ENCODE measurements at regions not wholly inside any gene's neighbourhood (a gene's known extent, or its start where the extent isn't known, plus 50 kb on each side); places are given as distances from the start of the nearest gene placed in this dataset.

GRCh38 chr9:89843074-89843473 lies 238.3 kb downstream of the GADD45G start:
- no peaks in the 10 kb centered on the region for H3K27me3 ChIP-seq (ENCODE audit: control insufficient read depth in 1 of 2, insufficient read depth in 2 of 2, low read length in 2 of 2)

GRCh38 chr9:89843591-89843990 lies 238.8 kb downstream of the GADD45G start:
- peaks cover 0 to 4% of the 10 kb centered on the region in 2 donors for H3K4me1 ChIP-seq (ENCODE audit: control insufficient read depth in 2 of 2, insufficient read depth in 2 of 2, low read length in 1 of 2)
- no peaks in the 10 kb centered on the region for H3K9me3 ChIP-seq (ENCODE audit: control insufficient read depth in 2 of 2, insufficient read depth in 1 of 2, low read depth in 1 of 2, low read length in 1 of 2)
- H3K4me3 ChIP-seq (ENCODE audit: low read depth in 1 of 2, low read length in 2 of 2): no peak overlapping the region
- no peak overlapping the region for H3K27ac ChIP-seq (ENCODE audit: low read depth in 2 of 2, low read length in 1 of 2)
- 64 to 69% methylated on average over 3 of the region's 3 CpGs for WGBS, 2 donors
- no peaks in the 10 kb centered on the region for H3K36me3 ChIP-seq (ENCODE audit: control insufficient read depth in 2 of 2, insufficient read depth in 2 of 2, low read length in 1 of 2)
- no peaks in the 10 kb centered on the region for H3K27me3 ChIP-seq (ENCODE audit: control insufficient read depth in 1 of 2, insufficient read depth in 2 of 2, low read length in 2 of 2)

More at GRCh38 chr9:89843074-89843473, 238.3 kb downstream of the GADD45G start:
- Histone ChIP-seq H3K4me1 (ENCODE audit: control insufficient read depth in 2 of 2, insufficient read depth in 2 of 2, low read length in 1 of 2) (peaks cover 0 to 4% of the 10 kb centered on the region in 2 donors), H3K4me3 (ENCODE audit: low read depth in 1 of 2, low read length in 2 of 2) (no peak overlapping the region), H3K27ac (ENCODE audit: low read depth in 2 of 2, low read length in 1 of 2) (no peak overlapping the region), H3K9me3 (ENCODE audit: control insufficient read depth in 2 of 2, insufficient read depth in 1 of 2, low read depth in 1 of 2, low read length in 1 of 2) (no peaks in the 10 kb centered on the region), H3K36me3 (ENCODE audit: control insufficient read depth in 2 of 2, insufficient read depth in 2 of 2, low read length in 1 of 2) (no peaks in the 10 kb centered on the region)
- WGBS, 2 donors: 79 to 83% methylated on average over 5 of the region's 5 CpGs

GRCh38 chr9:89844075-89844474 lies 239.3 kb downstream of the GADD45G start:
- 92 to 93% methylated on average over 5 of the region's 5 CpGs for WGBS, 2 donors
- H3K27ac ChIP-seq (ENCODE audit: low read depth in 2 of 2, low read length in 1 of 2): no peak overlapping the region
- H3K9me3 ChIP-seq (ENCODE audit: control insufficient read depth in 2 of 2, insufficient read depth in 1 of 2, low read depth in 1 of 2, low read length in 1 of 2): no peaks in the 10 kb centered on the region
- H3K27me3 ChIP-seq (ENCODE audit: control insufficient read depth in 1 of 2, insufficient read depth in 2 of 2, low read length in 2 of 2): no peaks in the 10 kb centered on the region
- H3K36me3 ChIP-seq (ENCODE audit: control insufficient read depth in 2 of 2, insufficient read depth in 2 of 2, low read length in 1 of 2): no peaks in the 10 kb centered on the region
- no peak overlapping the region for H3K4me3 ChIP-seq (ENCODE audit: low read depth in 1 of 2, low read length in 2 of 2)
- H3K4me1 ChIP-seq (ENCODE audit: control insufficient read depth in 2 of 2, insufficient read depth in 2 of 2, low read length in 1 of 2): peaks cover 0 to 4% of the 10 kb centered on the region in 2 donors

- WGBS, 2 donors: 51 to 65% methylated on average over 6 of the region's 6 CpGs
- H3K36me3 ChIP-seq (ENCODE audit: control insufficient read depth in 2 of 2, insufficient read depth in 2 of 2, low read length in 1 of 2): no peaks in the 10 kb centered on the region
- no peaks in the 10 kb centered on the region for H3K27me3 ChIP-seq (ENCODE audit: control insufficient read depth in 1 of 2, insufficient read depth in 2 of 2, low read length in 2 of 2)
- peaks cover 0 to 4% of the 10 kb centered on the region in 2 donors for H3K4me1 ChIP-seq (ENCODE audit: control insufficient read depth in 2 of 2, insufficient read depth in 2 of 2, low read length in 1 of 2)
- no peak overlapping the region for H3K27ac ChIP-seq (ENCODE audit: low read depth in 2 of 2, low read length in 1 of 2)
- H3K4me3 ChIP-seq (ENCODE audit: low read depth in 1 of 2, low read length in 2 of 2): no peak overlapping the region
- H3K9me3 ChIP-seq (ENCODE audit: control insufficient read depth in 2 of 2, insufficient read depth in 1 of 2, low read depth in 1 of 2, low read length in 1 of 2): no peaks in the 10 kb centered on the region
These were observed 239.7 kb downstream of the GADD45G start for GRCh38 chr9:89844535-89844934.

- WGBS, 2 donors: 65 to 71% methylated on average over 3 of the region's 3 CpGs
- H3K36me3 ChIP-seq (ENCODE audit: control insufficient read depth in 2 of 2, insufficient read depth in 2 of 2, low read length in 1 of 2): no peaks in the 10 kb centered on the region
- H3K9me3 ChIP-seq (ENCODE audit: control insufficient read depth in 2 of 2, insufficient read depth in 1 of 2, low read depth in 1 of 2, low read length in 1 of 2): no peaks in the 10 kb centered on the region
- no peak overlapping the region for H3K27ac ChIP-seq (ENCODE audit: low read depth in 2 of 2, low read length in 1 of 2)
- H3K4me1 ChIP-seq (ENCODE audit: control insufficient read depth in 2 of 2, insufficient read depth in 2 of 2, low read length in 1 of 2): peaks cover 0 to 4% of the 10 kb centered on the region in 2 donors
- no peak overlapping the region for H3K4me3 ChIP-seq (ENCODE audit: low read depth in 1 of 2, low read length in 2 of 2)
- H3K27me3 ChIP-seq (ENCODE audit: control insufficient read depth in 1 of 2, insufficient read depth in 2 of 2, low read length in 2 of 2): no peaks in the 10 kb centered on the region
These were observed 240.5 kb downstream of the GADD45G start for GRCh38 chr9:89845321-89845720.

- Histone ChIP-seq H3K36me3 (ENCODE audit: control insufficient read depth in 2 of 2, insufficient read depth in 2 of 2, low read length in 1 of 2) (no peaks in the 10 kb centered on the region), H3K9me3 (ENCODE audit: control insufficient read depth in 2 of 2, insufficient read depth in 1 of 2, low read depth in 1 of 2, low read length in 1 of 2) (no peaks in the 10 kb centered on the region), H3K4me1 (ENCODE audit: control insufficient read depth in 2 of 2, insufficient read depth in 2 of 2, low read length in 1 of 2) (peaks cover under 1 to 4% of the 10 kb centered on the region in 2 donors), H3K27ac (ENCODE audit: low read depth in 2 of 2, low read length in 1 of 2) (no peak overlapping the region), H3K27me3 (ENCODE audit: control insufficient read depth in 1 of 2, insufficient read depth in 2 of 2, low read length in 2 of 2) (no peaks in the 10 kb centered on the region), H3K4me3 (ENCODE audit: low read depth in 1 of 2, low read length in 2 of 2) (no peak overlapping the region)
- 89 to 93% methylated on average over 9 of the region's 9 CpGs for WGBS, 2 donors
These were observed 241.1 kb downstream of the GADD45G start for GRCh38 chr9:89845862-89846261.

- Histone ChIP-seq H3K27ac (ENCODE audit: low read depth in 2 of 2, low read length in 1 of 2) (no peak overlapping the region), H3K27me3 (ENCODE audit: control insufficient read depth in 1 of 2, insufficient read depth in 2 of 2, low read length in 2 of 2) (no peaks in the 10 kb centered on the region), H3K9me3 (ENCODE audit: control insufficient read depth in 2 of 2, insufficient read depth in 1 of 2, low read depth in 1 of 2, low read length in 1 of 2) (no peaks in the 10 kb centered on the region), H3K4me1 (ENCODE audit: control insufficient read depth in 2 of 2, insufficient read depth in 2 of 2, low read length in 1 of 2) (peaks cover 3 to 6% of the 10 kb centered on the region in 2 donors), H3K4me3 (ENCODE audit: low read depth in 1 of 2, low read length in 2 of 2) (no peak overlapping the region), H3K36me3 (ENCODE audit: control insufficient read depth in 2 of 2, insufficient read depth in 2 of 2, low read length in 1 of 2) (no peaks in the 10 kb centered on the region)
- 87 to 89% methylated on average over 20 of the region's 20 CpGs for WGBS, 2 donors
These were observed 243.5 kb downstream of the GADD45G start for GRCh38 chr9:89848060-89849040.

- H3K4me1 ChIP-seq (ENCODE audit: control insufficient read depth in 2 of 2, insufficient read depth in 2 of 2, low read length in 1 of 2): peaks cover 3% of the 10 kb centered on the region in 2 donors
- 87 to 88% methylated on average over 5 of the region's 5 CpGs for WGBS, 2 donors
- no peaks in the 10 kb centered on the region for H3K36me3 ChIP-seq (ENCODE audit: control insufficient read depth in 2 of 2, insufficient read depth in 2 of 2, low read length in 1 of 2)
- no peak overlapping the region for H3K4me3 ChIP-seq (ENCODE audit: low read depth in 1 of 2, low read length in 2 of 2)
- H3K27ac ChIP-seq (ENCODE audit: low read depth in 2 of 2, low read length in 1 of 2): no peak overlapping the region
- H3K9me3 ChIP-seq (ENCODE audit: control insufficient read depth in 2 of 2, insufficient read depth in 1 of 2, low read depth in 1 of 2, low read length in 1 of 2): no peaks in the 10 kb centered on the region
- no peaks in the 10 kb centered on the region for H3K27me3 ChIP-seq (ENCODE audit: control insufficient read depth in 1 of 2, insufficient read depth in 2 of 2, low read length in 2 of 2)
These were observed 244.3 kb downstream of the GADD45G start for GRCh38 chr9:89849096-89849495.

GRCh38 chr9:89850153-89850552 lies 245.3 kb downstream of the GADD45G start:
- 72 to 86% methylated on average over 3 of the region's 3 CpGs for WGBS, 2 donors

More at GRCh38 chr9:89850153-89850552, 245.3 kb downstream of the GADD45G start:
- no peak overlapping the region for H3K27ac ChIP-seq (ENCODE audit: low read depth in 2 of 2, low read length in 1 of 2)
- H3K27me3 ChIP-seq (ENCODE audit: control insufficient read depth in 1 of 2, insufficient read depth in 2 of 2, low read length in 2 of 2): no peaks in the 10 kb centered on the region
- H3K4me3 ChIP-seq (ENCODE audit: low read depth in 1 of 2, low read length in 2 of 2): no peak overlapping the region
- no peaks in the 10 kb centered on the region for H3K9me3 ChIP-seq (ENCODE audit: control insufficient read depth in 2 of 2, insufficient read depth in 1 of 2, low read depth in 1 of 2, low read length in 1 of 2)
- H3K36me3 ChIP-seq (ENCODE audit: control insufficient read depth in 2 of 2, insufficient read depth in 2 of 2, low read length in 1 of 2): no peaks in the 10 kb centered on the region
- H3K4me1 ChIP-seq (ENCODE audit: control insufficient read depth in 2 of 2, insufficient read depth in 2 of 2, low read length in 1 of 2): peaks cover 2 to 3% of the 10 kb centered on the region in 2 donors
